Left cardiac atrium (tissue), 4 donors: ENCODE measurements at regions not wholly inside any gene's neighbourhood (a gene's known extent, or its start where the extent isn't known, plus 50 kb on each side); places are given as distances from the start of the nearest gene placed in this dataset.

ENCODE experiments used
- ATAC-seq, 2 donors: fragments of 200-7000 bp; cut with Tn5 transposase; one replicate each; pipeline ENCODE4 v1.9.1; 2020; ENCODE audit warnings: mild to moderate bottlenecking in 2 of 2, moderate library complexity in 2 of 2
- DNase-seq: peaks from one replicate; pipeline ENCODE4 v3.0.0-alpha.2; 2020
- intact Hi-C, 2 donors: fragments of 100-400 bp; cut with DNase I; formaldehyde crosslinking; loops; one replicate each; pipeline versions ENCODE4 v1.14.1 to v1.15.1; 2022 to 2023
- donor health status: DM: no; HTN: yes; CAD: no.
- donor health status: DM: no; HTN: yes; CAD: no; lungs with severe emphysema.
- donor health status: DM: yes; HTN: yes; CAD: no.
- donor health status: Dilated cardiomyopathy.

DNA sequence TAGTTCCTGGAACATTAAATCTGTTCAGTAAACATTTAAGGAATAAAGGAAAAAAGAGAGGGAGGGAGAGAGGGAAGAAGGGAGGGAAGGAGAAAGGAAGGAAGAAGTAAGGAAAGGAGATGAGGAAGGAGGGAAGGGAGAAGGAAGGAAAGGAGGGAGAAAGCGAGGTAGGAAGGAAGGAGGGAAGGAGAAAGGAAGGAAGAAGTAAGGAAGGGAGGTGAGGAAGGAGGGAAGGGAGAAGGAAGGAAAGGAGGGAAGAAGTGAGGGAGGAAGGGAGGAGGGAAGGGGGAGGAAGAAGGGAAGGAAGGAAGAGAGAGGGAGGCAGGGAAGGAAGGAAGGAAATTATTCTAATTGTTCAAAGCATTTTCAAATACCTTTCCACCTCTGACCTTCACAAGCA is 77.2 kb upstream of the JUN start:
- ATAC-seq, result no peak
- intact Hi-C loops, result no loop called here
- DNase-seq, result no peak

DNA sequence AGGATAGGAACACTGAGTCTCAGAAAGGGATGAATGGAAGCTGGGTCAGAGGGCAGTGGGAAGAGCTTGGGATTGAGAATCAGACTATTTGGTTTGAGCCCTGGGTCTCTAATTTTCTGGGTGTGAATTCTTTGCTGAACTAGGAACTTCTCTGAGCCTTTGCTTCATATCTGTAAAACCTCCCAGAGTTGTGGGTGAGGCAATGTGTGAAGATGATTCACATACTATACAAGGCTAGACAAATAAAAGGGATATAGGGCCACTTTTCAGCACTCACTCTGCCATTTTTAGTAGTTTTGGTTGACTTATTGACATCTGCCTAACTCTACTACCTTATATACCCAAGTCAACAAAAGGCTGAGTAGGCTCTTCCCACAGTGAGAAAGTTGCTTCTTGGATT is 77.7 kb upstream of the JUN start:
- peak in 1 of 2 donors; percentile 40 for ATAC-seq
- intact Hi-C loops, result no loop called here

DNA sequence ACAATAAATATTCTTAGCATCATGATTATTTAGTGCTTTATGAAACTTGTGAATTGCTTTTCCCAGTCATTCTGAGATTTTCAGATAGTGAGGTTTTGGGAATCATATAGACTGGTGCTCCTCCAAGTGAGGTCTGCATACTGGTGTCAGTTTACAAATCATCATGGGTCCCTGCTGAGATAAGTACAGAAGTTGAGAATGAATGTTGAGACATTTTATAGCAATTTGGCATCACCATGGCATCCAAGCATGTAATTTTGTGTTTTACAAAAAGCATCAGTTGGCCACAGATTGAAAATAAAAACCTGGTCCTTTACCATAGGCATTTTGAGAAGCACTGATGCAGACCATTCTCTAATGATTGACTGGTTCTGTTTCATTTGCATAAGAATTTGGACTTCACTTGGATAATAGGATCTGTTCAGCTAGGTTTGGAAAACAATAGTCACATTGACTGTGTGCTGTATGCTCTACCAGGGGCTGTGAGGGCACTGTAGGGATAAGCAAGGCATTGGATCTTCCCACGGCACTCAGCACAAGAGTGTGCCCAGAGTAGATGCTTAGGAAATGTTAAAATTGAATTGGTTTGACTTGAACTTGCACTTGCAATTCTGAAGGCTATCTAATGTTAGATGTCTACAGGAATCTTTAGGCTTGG is 79.0 kb upstream of the JUN start:
- intact Hi-C loops, result no loop called here
- ATAC-seq (no peak), DNase-seq (no peak)

More for the DNA sequence above, 77.7 kb upstream of the JUN start:
- no peak for DNase-seq

DNA sequence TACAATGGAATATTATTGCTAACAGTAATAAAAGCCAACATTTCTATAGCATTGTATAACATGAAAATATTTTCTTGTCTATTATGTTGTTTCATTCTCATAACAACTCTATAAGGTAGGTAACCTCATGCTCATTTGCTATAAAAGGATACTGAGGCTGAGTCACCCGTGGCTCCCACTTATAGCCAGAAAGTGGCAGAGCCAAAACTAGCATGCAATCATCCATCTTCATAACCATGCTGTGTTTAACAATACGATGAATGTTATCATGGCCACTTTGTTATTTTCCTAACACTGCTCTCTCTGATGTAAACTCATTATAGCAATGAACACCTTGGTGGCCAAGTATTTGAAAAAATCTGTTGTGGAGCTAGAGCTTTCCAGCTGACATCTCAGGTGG is 80.8 kb upstream of the JUN start:
- intact Hi-C loops, result no loop called here
- ATAC-seq (no peak), DNase-seq (no peak)

DNA sequence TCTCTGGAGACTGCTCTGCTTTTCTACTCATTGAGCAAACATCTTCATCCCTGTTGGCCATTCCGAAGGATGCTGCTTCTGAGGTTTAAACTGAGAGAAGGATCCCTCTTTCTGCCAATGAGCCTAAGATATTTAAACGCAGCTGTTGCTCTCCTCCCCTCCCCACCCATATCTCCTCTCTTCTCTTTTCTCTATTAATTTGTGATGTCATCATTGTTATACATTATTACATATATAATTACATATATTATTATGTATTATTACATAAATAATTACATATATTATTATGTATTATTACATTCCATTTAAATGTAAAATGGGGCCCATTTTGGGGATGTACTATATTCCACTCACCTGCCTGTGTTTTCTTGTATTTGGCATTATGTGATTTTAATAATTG is 82.7 kb upstream of the JUN start:
- no peak for ATAC-seq
- DNase-seq, result no peak
- intact Hi-C loops, result no loop called here

DNA sequence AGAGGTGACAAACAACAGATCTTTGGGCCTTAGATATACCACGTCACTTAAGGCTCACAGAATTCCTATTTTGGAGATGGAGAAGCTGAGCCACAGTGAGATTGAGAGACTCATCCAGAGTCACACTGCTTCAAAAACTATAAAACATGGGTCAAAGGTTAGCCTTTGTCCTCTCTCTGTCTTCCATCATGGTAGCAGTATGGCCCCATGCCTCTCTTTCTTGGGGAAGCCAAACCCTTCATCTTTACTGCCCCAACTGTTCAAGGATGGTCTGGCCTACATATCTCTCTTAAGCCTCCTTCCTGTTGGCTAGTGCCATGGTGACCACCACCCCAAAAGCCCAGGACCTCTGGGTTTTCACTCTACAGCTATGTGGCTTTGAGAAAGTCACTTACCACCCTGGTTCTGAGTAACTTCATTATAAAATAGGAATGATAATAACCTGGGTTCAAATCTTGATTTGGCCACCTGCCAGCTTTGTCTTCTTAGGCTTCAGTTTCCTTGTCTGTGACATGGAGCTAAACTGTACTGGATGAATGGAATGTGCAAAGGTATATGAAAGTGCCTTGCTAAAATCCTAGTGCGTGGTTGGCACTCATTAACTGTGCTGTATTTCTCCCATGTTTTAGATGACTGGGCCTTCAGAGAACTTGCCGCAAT is 85.9 kb upstream of the JUN start:
- DNase-seq, result no peak
- ATAC-seq, result no peak
- intact Hi-C loops, result no loop called here

DNA sequence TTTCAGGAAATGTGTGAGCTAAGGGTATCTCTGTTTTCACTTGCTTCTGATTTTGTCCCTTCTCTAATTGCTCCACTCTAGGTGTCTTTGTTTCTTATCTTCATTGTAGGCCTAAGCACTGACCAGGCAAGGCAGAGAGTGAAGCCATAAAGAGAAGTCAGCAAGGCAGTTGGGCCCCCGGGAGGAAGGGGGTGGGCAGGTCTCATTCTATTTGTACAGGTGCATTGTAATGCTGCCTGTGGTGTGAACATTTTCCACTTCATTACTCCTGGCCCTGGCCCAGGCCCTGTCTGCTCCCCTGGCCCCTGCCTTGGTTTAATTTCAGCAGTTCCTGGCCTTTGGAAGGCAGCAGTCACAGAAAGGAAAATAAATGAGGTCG is 86.4 kb upstream of the JUN start:
- ATAC-seq (no peak), DNase-seq (no peak)
- intact Hi-C loops, result no loop called here

DNA sequence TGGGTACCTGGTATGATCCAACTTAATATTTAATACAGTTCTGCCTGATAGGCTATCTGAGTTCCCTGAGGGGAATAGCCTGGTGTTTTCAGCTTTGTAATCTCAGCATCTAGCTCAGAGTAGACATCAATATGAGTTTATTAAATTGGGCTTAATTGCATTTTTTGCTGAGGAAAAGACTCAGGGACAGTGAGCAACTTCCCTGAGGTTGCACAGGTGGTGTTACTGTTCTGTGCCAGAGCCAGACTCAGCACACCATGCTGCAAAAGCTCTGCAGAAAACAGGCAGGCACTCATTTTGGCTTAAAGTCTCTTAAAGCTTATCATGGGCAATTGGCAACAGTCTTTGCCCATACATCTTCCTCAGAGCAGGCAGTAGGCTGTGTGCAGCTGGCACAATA is 90.5 kb upstream of the JUN start:
- intact Hi-C loops, result no loop called here
- no peak for DNase-seq
- peak; percentile 10 to 37 for ATAC-seq

DNA sequence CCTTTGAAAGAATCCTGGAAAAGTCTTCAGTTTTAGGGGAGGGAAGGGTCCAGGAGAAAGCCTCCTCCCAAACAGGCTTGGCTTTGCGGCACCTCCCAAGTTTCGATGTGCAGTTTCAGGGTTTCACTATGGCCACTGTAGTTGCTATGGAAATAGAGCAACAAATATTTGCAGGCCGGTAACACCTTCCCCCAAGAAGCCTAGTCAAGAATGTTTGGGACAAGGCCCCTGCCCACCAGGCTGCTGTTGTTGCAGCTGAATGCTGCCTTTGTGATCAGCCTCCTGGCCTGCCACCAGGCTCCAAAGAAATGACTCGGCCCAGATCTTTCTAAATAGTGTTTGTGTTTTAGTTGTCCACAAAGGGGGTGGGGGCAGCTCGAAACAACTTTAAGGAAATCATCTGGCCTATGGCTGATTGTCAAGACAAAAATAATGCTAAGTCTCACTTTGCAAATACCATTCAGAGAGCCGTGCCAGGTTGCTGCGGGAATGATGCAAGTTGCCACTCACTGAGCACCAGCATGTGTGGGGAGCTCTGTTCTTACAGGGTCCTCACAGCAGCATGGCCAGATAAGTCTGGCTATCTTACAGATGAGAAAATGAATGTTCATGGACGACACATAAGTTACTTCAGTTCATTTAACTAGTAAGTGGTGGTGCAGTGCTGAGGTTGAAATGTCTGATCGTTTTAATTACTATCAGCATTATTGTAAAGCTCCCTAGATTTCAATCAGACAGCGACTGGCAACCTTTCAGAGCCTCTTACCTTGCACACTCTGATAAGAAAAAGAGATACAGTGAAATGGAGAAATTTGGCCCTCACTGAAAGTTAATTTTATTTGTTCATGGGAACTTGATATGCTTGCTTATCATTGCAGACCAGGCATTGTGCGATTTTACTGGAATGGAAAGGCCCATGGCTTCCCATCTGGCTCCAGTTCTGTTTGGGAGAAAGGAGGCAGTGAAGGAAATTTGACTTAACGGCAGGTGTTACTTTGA is 91.2 kb upstream of the JUN start:
- DNase-seq, result peak; percentile 80
- peak; percentile 81 to 92 for ATAC-seq
- intact Hi-C loops, result no loop called here

DNA sequence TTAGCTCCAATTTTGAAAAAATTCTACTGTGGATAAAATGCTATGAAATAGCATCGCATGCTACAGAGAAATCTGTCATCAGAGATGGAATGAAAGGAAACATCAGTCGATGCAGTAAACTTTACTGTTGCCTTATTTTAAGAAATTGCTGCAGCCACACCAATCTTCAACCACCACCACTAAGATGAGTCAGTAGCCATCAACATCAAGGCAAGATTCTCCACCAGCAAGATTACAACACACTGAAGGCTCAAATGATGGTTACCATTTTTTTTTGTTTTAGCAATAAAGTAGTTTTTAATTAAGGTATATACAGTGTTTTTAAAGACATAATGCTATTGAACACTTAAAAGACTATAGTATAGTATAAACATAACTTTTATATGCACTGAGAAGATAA is 95.6 kb upstream of the JUN start:
- DNase-seq, result no peak
- ATAC-seq, result no peak
- intact Hi-C loops, result no loop called here

DNA sequence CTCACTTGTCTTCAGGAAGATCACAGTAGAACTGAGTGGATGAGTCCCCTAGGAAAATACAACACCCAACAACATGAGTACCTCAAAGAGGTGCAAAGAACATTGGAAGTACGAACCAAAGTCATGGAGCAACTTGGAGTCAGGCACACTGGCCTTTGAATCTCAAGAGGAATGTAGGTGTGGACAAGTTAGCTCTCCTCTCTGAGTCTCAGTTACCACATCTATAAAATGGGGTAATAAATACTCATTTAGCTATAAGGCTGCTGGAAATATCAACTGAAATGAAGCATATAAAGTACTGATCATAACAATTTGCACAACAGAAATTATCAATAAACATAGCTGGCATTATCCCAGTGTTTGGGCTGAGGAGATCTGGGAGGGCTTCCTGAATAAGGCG is 96.7 kb upstream of the JUN start:
- intact Hi-C loops, result loop anchor here in 1 of 2 donors (5.0 kb wide), 1 partner anchor 93 kb away; no protein-coding TSS in a partner anchor
- no peak for ATAC-seq

DNA sequence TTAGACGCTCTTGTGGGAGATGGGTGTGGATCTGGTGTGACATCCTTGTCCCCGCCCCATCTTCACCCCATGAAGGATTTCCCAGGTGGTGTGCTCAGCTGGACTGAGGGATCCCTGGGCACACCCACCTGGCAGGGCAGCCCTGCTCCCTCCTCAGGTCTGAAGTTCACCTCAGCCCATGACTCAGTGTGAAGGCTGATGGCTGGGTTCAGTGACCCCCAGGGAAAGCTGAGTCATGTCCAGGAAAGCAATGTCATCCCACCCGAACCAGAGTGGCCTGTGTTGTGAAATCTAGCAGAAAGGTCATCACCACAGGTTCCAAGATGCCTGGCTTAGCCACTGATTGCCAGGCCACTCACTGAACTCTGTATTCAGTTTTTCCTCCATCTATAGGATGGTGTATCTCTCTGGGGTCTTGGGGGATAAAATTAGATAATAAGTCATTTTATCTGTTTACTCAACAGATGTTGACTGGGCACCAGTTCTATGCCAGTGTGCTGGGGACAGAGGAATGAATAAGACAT is 97.7 kb upstream of the JUN start:
- DNase-seq (peak; percentile 56), ATAC-seq (peak in 1 of 2 donors; percentile 20)
- intact Hi-C loops, result loop anchor here in 1 of 2 donors (5.0 kb wide), 1 partner anchor 94 kb away; no protein-coding TSS in a partner anchor

More for the DNA sequence above, 96.7 kb upstream of the JUN start:
- no peak for DNase-seq

DNA sequence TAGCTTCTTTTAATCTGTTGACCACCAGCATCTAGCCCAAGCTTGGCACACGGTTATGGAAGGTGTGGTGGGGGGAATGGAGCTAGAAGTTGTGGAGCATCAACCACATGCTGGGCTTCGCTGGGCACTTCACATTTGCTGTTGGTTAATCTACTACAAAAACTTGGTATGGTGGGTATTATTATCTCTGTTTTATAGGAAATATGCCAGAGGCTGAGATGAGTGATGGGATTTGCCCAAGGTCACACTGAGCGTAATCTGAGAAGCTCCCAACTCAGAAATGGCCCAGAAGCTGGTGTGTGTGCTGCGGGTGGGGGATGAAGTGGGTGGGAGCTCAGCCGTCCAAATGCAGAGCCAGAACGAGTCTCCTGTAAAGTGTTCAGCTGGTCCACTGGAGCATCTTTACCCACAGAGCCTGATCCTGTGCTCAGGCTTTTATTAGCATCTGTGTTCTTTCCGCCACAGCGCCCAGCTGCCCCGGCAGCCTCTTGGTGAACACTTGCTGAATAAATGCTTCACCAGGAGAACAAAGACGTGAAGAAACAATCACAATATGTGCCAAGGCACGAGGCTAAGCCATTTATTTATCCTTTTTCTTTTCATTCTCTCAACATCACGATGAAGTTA is 98.6 kb upstream of the JUN start:
- intact Hi-C loops, result loop anchor here in 1 of 2 donors (5.0 kb wide), 1 partner anchor 95 kb away; no protein-coding TSS in a partner anchor
- ATAC-seq (no peak), DNase-seq (no peak)

DNA sequence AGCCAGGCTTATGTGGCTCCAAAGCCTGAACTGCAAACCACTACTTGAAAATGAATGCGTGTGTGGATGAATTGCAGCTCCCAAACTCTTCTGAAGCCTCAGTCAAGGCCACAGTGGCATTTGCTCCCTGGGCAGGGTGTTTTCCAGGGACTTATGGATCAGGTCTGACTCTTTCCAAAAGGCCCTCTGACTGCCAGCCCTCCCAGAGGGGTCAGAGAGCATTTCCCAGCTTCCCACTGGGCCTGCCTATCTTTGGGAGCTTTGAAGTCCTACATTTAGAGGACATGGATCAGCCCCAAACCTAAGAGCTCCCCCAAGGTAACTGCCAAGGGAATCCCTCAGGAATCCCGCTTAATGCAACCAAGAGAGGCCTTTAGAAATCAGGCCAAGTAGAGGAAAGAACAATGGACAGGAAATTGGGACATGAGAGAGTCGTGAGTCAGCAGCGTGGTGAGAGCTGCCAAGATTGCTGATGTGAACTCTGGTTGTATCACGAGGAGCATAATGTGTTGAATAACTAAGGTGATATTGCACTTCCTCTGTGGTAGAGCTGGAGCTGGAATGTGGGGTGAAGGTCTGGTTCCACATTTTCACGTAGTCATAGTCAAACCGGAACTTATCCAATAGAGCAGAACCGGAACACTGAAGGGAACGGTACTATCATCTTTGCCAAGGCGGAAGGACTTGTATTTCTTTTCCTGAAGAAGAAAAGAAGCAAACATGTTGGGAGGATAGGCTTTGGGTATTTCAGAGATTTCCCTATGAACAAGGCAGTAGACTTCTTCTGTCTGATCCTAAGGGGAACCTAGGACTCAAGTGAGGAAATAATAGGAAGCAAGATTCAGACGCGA is 99.4 kb upstream of the JUN start:
- DNase-seq (peak; percentile 86), ATAC-seq (peak; percentile 53 to 81)
- intact Hi-C loops, result loop anchor here in 1 of 2 donors (5.0 kb wide), 1 partner anchor 96 kb away; no protein-coding TSS in a partner anchor

DNA sequence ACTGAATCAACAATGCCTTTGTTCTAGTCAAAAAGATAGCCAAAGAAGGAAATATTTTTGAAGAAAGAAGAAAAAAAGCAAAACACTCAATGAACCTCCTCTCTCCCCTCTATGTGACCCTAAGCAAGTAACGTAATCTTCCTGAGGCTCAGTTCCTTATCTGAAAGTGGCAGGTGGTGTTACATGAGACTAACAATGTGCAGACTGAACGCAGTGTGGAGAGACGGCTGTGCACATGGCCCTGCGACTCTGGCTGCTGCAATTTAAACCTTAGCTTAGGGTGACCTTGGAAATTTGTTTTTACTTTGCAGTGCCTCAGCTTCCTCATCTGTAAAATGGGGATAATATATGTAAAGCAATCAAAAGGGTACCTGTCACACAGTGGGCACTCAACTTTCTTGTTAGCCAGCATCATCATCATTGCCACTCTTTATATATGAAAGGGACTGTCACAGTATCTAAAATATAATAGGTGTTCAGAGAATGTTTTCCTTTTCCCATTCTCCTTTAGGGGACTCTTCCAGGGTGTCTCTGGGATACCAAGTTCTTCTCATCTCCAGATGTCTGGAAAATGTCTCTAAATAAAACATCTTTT is 100.1 kb upstream of the JUN start:
- ATAC-seq, result peak in 1 of 2 donors; percentile 20
- no peak for DNase-seq
- intact Hi-C loops, result loop anchor here in 1 of 2 donors (5.0 kb wide), 1 partner anchor 97 kb away; no protein-coding TSS in a partner anchor

DNA sequence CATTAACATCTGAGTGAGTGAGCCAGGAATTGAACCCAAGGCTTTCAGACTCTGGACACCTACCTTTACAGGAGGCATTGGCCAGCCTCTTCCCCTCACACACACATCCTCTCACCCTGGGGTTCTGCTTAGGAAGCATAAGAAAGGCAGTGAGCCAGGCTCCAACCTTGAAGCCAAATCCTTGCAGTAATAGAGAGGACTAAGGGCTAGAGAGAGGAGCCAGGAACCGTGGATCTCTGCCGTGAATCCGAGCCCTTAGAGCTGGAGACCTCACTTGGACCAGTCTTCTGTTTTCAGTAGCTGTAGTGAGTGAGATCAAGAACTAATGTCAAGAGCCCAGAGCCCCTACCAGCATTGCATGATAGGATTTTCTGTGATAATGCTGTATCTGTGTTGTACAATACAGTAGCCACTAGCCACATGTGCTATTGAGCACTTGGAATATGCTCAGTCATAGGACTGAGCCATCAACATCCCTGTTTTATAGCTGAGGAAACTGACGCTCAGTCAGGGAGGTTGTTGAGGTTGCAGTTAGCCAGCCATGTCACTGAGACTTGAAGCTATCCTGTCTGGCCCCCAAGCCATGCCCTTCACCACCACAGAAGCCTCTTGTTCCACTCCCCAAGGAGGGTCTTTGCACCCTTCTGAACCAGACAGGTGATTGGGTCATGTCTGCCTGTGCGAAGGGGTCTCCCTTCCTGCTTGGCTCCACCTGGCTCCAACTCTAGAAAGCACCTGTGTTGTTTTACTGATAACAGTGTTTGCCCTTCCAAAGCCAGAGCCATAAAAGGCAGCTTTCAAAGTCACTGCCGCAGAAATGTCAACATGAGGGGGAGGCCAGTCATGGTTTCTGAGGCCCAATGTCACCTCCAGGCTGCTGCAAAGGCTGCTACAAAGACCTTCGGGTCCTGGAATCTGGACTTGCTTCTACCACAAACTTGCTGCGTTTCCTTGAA is 101.1 kb upstream of the JUN start:
- peak; percentile 48 for DNase-seq
- intact Hi-C loops, result loop anchor here in 1 of 2 donors (5.0 kb wide), 1 partner anchor 98 kb away; no protein-coding TSS in a partner anchor
- peak; percentile 12 to 28 for ATAC-seq
